ENCODE measurements at regions not wholly inside any gene's neighbourhood (a gene's known extent, or its start where the extent isn't known, plus 50 kb on each side); places are given as distances from the start of the nearest gene placed in this dataset.

DNA sequence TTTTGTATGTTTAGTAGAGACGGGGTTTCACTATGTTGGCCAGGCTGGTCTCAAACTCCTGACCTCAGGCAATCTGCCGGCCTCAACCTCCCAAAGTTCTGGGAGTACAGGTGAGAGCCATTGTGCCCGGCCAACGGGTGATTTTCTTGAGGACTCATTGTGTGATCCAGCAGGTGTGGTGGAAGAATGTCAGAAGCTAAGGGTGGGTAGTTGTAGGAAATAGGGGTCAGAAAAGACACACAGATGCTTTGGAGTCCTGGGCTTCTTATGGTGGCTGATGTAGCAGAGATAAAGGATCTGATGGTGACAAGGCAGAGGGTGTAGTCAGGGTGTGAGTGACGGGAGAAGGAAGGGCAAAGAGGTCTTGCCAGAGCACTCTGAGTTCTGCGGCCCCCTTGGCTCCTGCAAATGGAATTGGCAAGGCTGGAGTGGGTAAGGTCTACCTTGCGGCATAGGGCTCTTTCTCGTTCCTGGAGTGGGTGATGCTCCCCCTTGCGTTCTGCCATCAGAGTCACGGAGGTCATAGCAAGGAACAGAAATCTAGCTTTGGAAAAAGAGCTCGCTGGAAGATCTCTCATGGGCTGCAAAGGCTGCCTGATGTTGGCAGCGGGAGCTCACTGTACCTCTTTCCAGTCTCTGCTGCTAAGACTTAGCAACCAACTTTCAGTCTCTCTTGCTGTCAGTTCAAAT is 97.2 kb downstream of the SREK1 start:
- no peak for TF ChIP-seq POLR2AphosphoS5 (IDR thresholded peaks at IDR 0.05)
- TF ChIP-seq, protein P1, sequence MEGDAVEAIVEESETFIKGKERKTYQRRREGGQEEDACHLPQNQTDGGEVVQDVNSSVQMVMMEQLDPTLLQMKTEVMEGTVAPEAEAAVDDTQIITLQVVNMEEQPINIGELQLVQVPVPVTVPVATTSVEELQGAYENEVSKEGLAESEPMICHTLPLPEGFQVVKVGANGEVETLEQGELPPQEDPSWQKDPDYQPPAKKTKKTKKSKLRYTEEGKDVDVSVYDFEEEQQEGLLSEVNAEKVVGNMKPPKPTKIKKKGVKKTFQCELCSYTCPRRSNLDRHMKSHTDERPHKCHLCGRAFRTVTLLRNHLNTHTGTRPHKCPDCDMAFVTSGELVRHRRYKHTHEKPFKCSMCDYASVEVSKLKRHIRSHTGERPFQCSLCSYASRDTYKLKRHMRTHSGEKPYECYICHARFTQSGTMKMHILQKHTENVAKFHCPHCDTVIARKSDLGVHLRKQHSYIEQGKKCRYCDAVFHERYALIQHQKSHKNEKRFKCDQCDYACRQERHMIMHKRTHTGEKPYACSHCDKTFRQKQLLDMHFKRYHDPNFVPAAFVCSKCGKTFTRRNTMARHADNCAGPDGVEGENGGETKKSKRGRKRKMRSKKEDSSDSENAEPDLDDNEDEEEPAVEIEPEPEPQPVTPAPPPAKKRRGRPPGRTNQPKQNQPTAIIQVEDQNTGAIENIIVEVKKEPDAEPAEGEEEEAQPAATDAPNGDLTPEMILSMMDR (IDR thresholded peaks at IDR 0.05): no peak
- TF ChIP-seq POLR2A (IDR thresholded peaks at IDR 0.05; ENCODE audit: low read depth): no peak
- no peak for TF ChIP-seq EP300 (IDR thresholded peaks at IDR 0.05)
